ENCODE measurements at regions not wholly inside any gene's neighbourhood (a gene's known extent, or its start where the extent isn't known, plus 50 kb on each side); places are given as distances from the start of the nearest gene placed in this dataset.

DNA sequence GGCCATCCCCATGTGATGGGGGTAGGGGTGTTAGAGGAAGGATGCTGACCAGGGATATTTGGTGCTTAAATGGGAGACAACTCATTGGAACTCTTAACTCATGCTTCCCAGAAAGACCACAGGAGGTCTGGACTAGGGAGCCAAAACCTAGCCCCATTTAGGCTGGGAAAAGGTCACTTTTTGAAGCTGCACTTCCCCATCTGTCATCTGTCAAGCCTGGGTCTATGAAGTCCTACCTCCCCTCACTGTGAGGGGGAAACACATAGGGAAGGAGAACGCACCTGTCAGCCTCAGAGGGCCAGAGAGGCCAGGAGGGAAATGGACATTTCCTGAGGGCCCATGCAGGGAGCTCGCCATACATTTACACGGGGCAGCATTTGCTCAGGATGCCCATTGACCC, 321.0 kb downstream of the BCL11B start (continued):
- TF ChIP-seq, protein P1, sequence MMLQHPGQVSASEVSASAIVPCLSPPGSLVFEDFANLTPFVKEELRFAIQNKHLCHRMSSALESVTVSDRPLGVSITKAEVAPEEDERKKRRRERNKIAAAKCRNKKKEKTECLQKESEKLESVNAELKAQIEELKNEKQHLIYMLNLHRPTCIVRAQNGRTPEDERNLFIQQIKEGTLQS (CRISPR knock-in tag; IDR thresholded peaks at IDR 0.05), result no peak
- TF ChIP-seq, protein P2, sequence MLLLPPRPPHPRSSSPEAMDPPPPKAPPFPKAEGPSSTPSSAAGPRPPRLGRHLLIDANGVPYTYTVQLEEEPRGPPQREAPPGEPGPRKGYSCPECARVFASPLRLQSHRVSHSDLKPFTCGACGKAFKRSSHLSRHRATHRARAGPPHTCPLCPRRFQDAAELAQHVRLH (CRISPR knock-in tag; IDR thresholded peaks at IDR 0.05; ENCODE audit: borderline replicate concordance, low read depth), result no peak
- TF ChIP-seq, protein P3, sequence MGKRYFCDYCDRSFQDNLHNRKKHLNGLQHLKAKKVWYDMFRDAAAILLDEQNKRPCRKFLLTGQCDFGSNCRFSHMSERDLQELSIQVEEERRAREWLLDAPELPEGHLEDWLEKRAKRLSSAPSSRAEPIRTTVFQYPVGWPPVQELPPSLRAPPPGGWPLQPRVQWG (CRISPR knock-in tag; IDR thresholded peaks at IDR 0.05; ENCODE audit: borderline replicate concordance, low read depth), result no peak
- TF ChIP-seq, protein P4, sequence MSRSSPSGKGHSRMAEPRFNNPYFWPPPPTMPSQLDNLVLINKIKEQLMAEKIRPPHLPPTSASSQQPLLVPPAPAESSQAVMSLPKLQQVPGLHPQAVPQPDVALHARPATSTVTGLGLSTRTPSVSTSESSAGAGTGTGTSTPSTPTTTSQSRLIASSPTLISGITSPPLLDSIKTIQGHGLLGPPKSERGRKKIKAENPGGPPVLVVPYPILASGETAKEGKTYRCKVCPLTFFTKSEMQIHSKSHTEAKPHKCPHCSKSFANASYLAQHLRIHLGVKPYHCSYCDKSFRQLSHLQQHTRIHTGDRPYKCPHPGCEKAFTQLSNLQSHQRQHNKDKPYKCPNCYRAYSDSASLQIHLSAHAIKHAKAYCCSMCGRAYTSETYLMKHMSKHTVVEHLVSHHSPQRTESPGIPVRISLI (CRISPR knock-in tag; IDR thresholded peaks at IDR 0.05; ENCODE audit: borderline replicate concordance), result no peak

DNA sequence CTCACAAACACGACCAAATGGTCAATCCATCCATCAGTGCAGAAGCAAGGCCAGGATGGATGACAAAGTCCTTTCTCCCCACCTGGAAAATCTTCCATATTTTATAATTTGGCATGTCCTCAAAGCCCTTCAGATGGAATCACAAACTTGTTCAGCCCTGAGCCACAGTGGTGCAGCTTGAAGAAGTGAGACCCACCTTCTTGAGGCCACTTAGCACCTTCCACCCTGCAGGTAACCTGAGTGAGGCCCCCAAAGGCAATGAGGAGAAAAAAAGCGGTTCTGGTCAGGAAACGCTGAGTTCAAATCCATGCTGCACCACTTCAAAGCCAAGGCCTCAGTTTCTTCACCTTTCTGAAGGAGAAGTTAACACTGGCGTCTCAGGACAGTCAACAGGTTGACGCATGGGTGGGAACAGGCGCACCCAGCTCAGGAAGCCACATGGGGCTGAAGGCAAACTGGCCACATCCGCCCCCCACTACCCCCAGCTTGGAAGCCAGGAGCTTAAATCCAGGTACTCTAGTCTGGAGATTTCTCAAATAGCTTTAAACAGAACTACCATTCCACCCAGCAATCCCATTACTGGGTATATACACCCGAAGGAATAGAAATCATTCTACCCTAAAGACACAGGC, 320.4 kb downstream of the BCL11B start:
- Histone ChIP-seq H3K36me3 (replicated peaks in 1 of 2; ENCODE audit: control insufficient read depth in 1 of 2, insufficient read depth in 2 of 2, low read length in 2 of 2) (no peaks in the 10 kb centered on the region), H3K27me3 (ENCODE audit: control insufficient read depth in 1 of 2, insufficient read depth in 2 of 2, low read length in 2 of 2) (peaks cover 0 to 17% of the 10 kb centered on the region in 2 experiments; a peak in 1 of 5 replicates), H3K27ac (ENCODE audit: extremely low read length, insufficient read depth, low read length) (no peak overlapping the region), H3K4me1 (ENCODE audit: insufficient read depth, low read length) (no peaks in the 10 kb centered on the region), H4K20me1 (ENCODE audit: insufficient read depth, low read length) (no peaks in the 10 kb centered on the region), H3K9ac (ENCODE audit: insufficient read depth, low read depth, low read length) (no peak overlapping the region), H3K79me2 (ENCODE audit: insufficient read depth, low read length) (no peaks in the 10 kb centered on the region), H2AFZ (ENCODE audit: low read length) (no peak overlapping the region), H3K4me3 (replicated peaks in 1 of 3; ENCODE audit: insufficient read depth in 1 of 3, low read depth in 2 of 3, low read length in 3 of 3) (no peak overlapping the region), H3K4me2 (ENCODE audit: low read depth, low read length) (no peak overlapping the region), H3K9me3 (ENCODE audit: low read length) (no peaks in the 10 kb centered on the region)
- no peak for TF ChIP-seq ZNF788 (CRISPR knock-in tag; IDR thresholded peaks at IDR 0.05; ENCODE audit: borderline replicate concordance)
- TF ChIP-seq ZNF224 (CRISPR knock-in tag; IDR thresholded peaks at IDR 0.05), result no peak
- no peak for TF ChIP-seq RFXANK (CRISPR knock-in tag; IDR thresholded peaks at IDR 0.05)
- no peak for TF ChIP-seq IKZF4 (CRISPR knock-in tag; IDR thresholded peaks at IDR 0.05; ENCODE audit: borderline replicate concordance, low read depth, not compliant biosample characterization)
- no peak for TF ChIP-seq ZNF557 (CRISPR knock-in tag; IDR thresholded peaks at IDR 0.05)
- no peak for TF ChIP-seq ATAD3A (CRISPR knock-in tag; IDR thresholded peaks at IDR 0.05)
- no peak for TF ChIP-seq ZNF296 (CRISPR knock-in tag; conservative IDR thresholded peaks at IDR 0.05)
- no peak for TF ChIP-seq RAD21 (CRISPR knock-in tag; IDR thresholded peaks at IDR 0.05)
- ATAC-seq (no peak), FAIRE-seq (no peak), DNase-seq (ENCODE audit: low spot score) (no peak)
- intact Hi-C loops (cut with micrococcal nuclease; ENCODE audit: unreplicated experiment), result no loop called here
- no TSS peak for BruUV-seq (replicated peaks)
- CTCF ChIA-PET (ENCODE audit: low intra/inter-chr PET ratio, low total read pairs), result no interaction called here
- in situ Hi-C loops (cut with HindIII; ENCODE audit: extremely low pct_ligation_motif_present, low pct_unique_long_range_greater_than_20kb), result no loop called here
- 22% methylated on average over 4 of the region's 8 CpGs for WGBS (ENCODE audit: low lambda C conversion rate)
- POLR2A ChIA-PET, result no interaction called here

All from HepG2 (cell line).